ENCODE measurements at regions not wholly inside any gene's neighbourhood (a gene's known extent, or its start where the extent isn't known, plus 50 kb on each side); places are given as distances from the start of the nearest gene placed in this dataset.
A peak's percentile ranks its signal among the peaks of the same experiment; 100 is the strongest.
"Not testable (repeated sequence)": the region's sequence is repeated elsewhere in the genome, so short reads cannot be mapped to it uniquely, and the experiment has no call there.

GRCh38 chr11:121936781-121937447 is 179.1 kb downstream of the BLID start:
- no peak for DNase-seq

GRCh38 chr11:121936370-121936769 is 179.6 kb downstream of the BLID start:
- DNase-seq, result no peak

GRCh38 chr11:121933694-121934093 is 182.3 kb downstream of the BLID start:
- DNase-seq, result no peak

- no peak for DNase-seq
Observed at GRCh38 chr11:121933294-121933693, 182.7 kb downstream of the BLID start.

- peak; percentile 65 for DNase-seq
Observed at GRCh38 chr11:121932646-121933185, 183.3 kb downstream of the BLID start.

- DNase-seq, result no peak
Observed at GRCh38 chr11:121931748-121932352, 184.2 kb downstream of the BLID start.

- no peak for DNase-seq
Observed at GRCh38 chr11:121931121-121931520, 184.9 kb downstream of the BLID start.

DNA sequence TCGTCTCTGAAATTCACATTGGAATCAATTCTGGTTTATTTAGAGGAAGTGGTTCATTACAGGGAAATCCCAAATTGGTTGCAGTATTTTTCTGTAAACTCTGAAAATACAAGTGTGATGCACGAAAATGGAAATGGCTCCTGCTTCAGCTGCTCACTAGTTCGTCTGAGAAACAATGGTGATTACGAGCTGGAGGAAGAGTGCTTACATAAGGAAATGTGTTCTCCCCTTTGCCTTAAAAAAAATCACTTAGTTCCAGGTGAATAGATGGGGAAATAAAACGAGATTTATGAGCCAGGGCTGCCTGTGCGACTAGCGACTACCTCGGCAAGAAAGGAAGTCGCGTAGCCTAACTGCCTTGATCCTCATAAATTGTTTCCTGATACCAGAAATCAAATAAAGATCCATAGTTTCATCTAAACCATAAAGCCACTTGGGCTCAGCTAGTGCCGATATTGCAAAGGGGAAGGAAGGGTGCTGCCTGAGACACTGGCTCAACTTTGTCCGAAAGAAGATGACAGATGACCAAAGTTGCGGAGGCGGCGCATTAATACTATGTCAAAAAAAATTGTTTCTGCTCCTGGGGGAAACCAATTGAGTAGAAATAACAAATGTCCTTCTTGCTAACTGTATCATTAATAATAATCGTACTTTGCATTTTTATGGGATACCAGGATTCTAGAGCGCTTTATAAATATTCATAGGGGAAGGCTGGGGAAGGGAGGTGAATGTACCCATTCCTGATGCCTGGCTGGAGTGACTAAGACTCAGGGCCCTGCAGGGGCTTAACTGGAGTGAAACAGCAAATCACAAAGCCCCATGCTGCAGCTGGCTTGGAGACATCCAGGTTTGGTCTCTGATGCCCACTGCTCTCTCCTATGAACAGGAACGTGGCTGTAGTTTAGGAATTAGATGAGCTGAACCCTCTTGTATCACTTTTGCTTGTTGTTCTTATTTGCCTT is 185.7 kb downstream of the BLID start:
- no peak for DNase-seq

- DNase-seq, result peak; percentile 65
Observed at GRCh38 chr11:121929581-121929980, 186.4 kb downstream of the BLID start.

DNA sequence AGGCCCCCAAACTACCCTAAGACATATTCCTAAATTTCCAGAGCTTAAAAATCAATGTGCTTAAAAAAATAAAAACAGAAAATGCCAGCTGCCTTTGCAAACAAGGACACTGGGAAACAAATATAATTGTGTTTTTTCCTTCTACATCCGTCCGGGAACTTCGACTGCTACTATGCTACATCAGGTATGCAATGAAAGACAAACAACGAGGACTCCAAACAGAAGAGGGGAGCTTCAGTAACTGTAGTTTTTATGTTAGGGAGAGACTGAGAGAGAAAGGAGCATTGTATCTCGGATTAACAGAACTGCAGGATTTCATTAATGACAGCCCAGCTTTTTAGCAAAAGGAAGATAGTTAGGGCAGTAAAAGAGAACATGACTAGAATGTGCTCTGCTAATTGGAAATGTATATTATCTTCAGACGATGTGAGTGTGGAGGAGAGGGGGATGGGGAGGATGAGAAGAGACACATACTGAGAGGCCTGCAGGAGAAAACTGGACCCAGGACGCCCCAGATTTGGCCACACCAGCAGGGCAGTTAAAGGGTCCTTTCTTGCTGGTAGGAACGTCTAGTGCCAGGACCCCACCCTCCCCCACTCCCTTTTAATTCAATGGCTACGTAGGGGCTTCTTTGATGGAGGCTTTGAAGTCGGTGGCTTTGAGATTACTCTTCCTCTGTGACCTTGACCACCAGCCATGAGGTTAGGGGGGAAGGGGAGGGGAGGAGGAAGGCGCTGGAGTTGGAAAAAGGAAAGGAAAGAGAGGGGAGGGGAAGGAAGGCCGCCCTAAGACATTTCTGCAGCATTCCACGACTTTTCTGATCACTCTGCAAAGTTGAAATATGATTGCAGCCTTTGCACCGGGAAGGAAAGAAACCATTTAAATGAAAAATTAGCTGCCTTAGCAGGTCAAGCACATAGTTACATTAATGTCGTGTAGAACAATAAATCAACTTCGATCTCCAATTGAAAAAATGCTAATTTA is 187.1 kb downstream of the BLID start:
- no peak for DNase-seq

DNA sequence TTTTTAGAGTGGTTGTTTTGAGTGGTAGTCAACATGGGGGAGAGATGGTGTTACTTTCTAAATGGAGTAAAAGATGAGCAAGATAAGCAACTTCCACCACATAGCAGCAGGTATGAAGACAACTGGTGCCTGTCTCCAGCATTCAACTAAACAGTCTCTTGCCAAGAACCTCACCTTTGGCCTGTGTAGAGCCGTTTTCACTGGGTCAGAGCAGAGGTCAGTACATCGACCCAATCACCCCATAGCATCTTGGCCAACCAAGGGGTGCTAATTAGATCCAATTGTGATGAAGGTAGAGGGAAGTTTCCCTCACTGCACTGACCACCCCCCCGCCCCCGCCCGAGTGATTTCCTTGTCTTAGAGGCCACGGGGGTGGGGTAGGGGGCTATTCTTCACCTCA is 188.2 kb downstream of the BLID start:
- no peak for DNase-seq

DNA sequence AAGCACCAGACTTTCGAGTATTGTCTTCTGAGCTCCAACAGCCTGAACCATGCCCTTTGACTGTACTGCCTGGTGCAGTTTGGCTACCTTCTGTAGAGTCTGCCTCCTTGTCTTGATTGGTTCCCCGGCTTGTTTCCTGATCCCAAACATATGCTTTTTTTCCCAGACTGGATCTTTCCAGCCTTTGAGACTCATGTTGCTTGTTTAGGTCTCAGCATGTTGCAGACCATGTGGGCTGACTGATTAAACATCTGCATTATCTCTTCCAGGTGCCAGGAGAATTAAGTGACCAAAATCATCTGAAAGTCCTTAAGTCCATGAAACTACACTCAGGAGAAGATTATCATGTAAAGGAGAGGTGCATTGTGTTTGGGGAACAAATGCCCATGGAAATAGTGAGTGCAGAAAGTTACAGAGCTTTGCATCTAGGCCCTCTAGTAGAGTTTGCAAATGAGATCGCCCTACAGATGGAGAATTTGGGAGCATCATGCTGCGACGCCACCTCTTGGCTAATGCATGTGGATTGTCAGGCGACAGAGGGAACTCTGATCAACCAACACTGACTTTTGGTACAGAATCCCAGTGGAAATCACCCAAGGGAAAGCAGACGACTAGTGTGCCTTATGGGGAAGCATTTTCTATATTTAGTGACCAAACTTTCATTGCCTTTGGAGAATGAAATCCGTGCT is 188.8 kb downstream of the BLID start:
- DNase-seq, result no peak

DNA sequence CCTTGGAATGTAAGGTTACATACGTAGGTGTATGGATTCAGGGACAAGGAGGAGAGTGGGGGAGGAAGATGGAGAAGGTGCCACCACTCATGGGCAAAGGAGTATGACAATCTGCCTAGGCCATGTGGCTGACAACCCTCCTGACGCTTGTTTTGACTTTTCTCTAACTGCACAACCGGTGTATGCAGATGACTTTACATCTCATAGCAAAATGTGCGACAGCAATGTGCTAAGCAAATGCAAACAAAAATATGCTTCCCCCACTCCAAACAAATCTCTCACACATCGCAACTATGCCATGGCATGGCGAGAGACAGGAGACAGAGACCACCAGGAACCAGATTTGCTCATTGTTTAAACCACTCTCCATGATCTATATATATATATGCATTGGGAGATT is 191.8 kb downstream of the BLID start:
- no peak for DNase-seq

- no peak for DNase-seq
Observed at GRCh38 chr11:121917482-121917881, 198.5 kb downstream of the BLID start.

DNA sequence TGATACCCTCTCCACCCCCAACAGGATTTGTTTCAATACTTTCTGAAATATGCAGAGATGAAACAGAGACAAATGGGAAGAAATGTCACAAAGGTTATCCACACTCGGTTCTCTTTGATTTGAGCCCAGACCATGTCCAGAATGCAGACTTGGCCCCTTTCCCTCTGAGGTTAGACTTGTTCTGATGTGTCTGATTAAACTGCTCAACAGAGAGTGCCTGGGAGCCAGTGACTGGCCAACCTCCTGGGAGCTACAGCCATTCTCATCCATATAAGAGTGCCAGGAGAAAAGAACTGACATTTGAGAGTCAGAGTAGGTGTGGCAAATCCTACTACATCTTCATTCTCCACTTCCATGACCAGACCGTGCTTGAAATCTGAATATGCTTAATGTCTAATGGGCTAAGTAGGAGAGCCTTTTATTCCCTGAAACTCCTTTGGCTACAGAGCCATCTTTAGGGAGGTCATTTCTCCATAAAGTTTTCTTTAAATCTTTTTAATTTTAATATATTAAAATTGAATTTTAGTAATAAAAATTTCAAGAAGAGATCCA is 201.4 kb downstream of the BLID start:
- no peak for DNase-seq

GRCh38 chr11:121909596-121909995 is 206.4 kb downstream of the BLID start:
- no peak for DNase-seq

DNA sequence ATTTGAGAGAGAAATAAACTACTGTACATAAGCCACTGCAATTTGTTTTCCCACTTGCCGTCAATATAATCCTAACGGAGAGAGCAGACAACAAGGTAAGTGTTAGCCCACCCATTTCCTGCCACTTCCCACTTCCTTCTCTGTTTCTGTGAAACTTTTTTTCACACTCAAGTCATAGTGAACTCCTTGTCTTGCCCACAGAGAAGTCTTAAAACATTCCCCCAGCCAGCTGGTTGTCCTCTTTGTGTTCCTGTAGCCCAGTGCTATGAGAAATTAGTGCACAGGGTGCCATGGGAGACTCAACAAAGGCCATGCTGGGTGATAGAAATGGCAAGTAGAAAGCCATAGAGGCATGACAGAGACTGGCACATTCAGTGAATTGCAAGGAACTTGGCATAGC is 208.6 kb downstream of the BLID start:
- no peak for DNase-seq

DNA sequence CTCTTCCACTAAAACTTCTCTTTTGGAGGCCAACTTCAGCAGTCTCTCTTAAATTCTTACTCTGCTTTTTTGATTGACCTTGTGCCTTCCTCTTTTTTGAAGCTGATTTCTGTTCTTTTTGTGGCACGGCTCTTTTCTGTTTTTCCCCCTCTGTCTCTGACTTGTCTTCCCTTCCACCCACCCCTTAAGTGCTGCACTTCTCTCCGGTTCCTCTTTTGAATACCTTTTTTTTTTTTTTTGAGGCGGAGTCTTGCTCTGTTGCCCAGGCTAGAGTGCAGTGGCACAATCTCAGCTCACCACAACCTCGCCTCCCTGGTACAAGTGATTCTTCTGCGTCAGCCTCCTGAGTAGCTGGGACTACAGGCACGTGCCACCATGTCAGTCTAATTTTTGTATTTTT is 211.9 kb downstream of the BLID start:
- no peak for DNase-seq

GRCh38 chr11:121901886-121902285 is 214.1 kb downstream of the BLID start:
- DNase-seq, result no peak

DNA sequence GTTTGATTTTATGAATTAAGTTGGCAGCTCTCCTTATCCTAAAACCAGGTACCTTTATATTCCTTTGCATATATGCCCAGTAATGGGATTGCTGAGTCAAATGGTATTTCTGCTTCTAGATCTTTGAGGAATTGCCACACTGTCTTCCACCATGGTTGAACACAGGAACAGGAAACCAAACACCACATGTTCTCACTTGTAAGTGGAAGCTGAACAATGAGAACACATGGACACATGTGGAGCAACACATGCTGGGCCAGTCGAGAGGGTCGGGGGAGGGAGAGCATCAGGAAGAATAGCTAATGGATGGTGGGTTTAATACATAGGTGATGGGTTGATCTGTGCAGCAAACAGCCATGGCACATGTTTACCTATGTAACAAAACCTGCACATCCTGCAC is 214.6 kb downstream of the BLID start:
- not testable (repeated sequence) for DNase-seq

GRCh38 chr11:121899520-121899919 is 216.5 kb downstream of the BLID start:
- no peak for DNase-seq

Data from islet precursor cell (in vitro differentiated cells).